H1 (cell line): ENCODE measurements at regions not wholly inside any gene's neighbourhood (a gene's known extent, or its start where the extent isn't known, plus 50 kb on each side); places are given as distances from the start of the nearest gene placed in this dataset.
"Not testable (repeated sequence)": the region's sequence is repeated elsewhere in the genome, so short reads cannot be mapped to it uniquely, and the experiment has no call there.

Experiments
- CTCF ChIA-PET: fragments of 300-600 bp; sonication (Branson Sonifier 250); formaldehyde crosslinking; loops from one replicate; lab custom pipeline; 2021; ENCODE audit not compliant: partially characterized antibody; lab: Charles Lee
- POLR2A ChIA-PET: fragments of 300-600 bp; sonication (Branson Sonifier 250); formaldehyde crosslinking; loops from one replicate; lab custom pipeline; 2021; ENCODE audit warnings: inconsistent platforms; ENCODE audit not compliant: partially characterized antibody; lab: Charles Lee
- DNase-seq, 2 experiments: peaks; one replicate each; pipeline versions ENCODE4 v3.0.0 to v3.0.0-alpha.2; 2010 to 2022; ENCODE audit warnings: low spot score in 2 of 2, low read depth in 1 of 2, mixed read lengths in 1 of 2
- FAIRE-seq: peaks from 2 replicates; lab custom pipeline; 2011; peaks lifted over from hg19 to GRCh38; lab: Jason Lieb, UNC
- H2AFZ ChIP-seq: 2 replicates; pipeline ENCODE4 v1.8.1; 2012; ENCODE audit warnings: low read length, inconsistent platforms
- H2AK5ac ChIP-seq: 2 replicates; pipeline ENCODE4 v1.6.1; 2013; ENCODE audit warnings: low read depth, low read length
- H2BK120ac ChIP-seq: replicated peaks from 2 replicates; pipeline ENCODE3; 2013; ENCODE audit warnings: low read depth, low read length, inconsistent platforms
- H2BK12ac ChIP-seq: 2 replicates; pipeline ENCODE4 v1.6.1; 2013; ENCODE audit warnings: low read depth, low read length
- H2BK15ac ChIP-seq: 2 replicates; pipeline ENCODE4 v1.6.1; 2013; ENCODE audit warnings: low read length
- H2BK20ac ChIP-seq: 2 replicates; pipeline ENCODE4 v1.6.1; 2013; ENCODE audit warnings: low read length
- H2BK5ac ChIP-seq: 2 replicates; pipeline ENCODE4 v1.6.1; 2013; ENCODE audit warnings: low read depth, low read length
- H3K14ac ChIP-seq: 2 replicates; pipeline ENCODE4 v1.6.1; 2013; ENCODE audit warnings: inconsistent platforms; ENCODE audit not compliant: insufficient read length
- H3K18ac ChIP-seq: 2 replicates; pipeline ENCODE4 v1.6.1; 2013; ENCODE audit warnings: low read length; ENCODE audit errors: extremely low read depth
- H3K23ac ChIP-seq: 2 replicates; pipeline ENCODE4 v1.6.1; 2013; ENCODE audit warnings: inconsistent platforms; ENCODE audit not compliant: insufficient read length
- H3K23me2 ChIP-seq: 2 replicates; pipeline ENCODE4 v1.6.1; 2013; ENCODE audit warnings: low read depth, low read length
- H3K27ac ChIP-seq: 2 replicates; pipeline ENCODE4 v1.6.1; 2011; ENCODE audit warnings: low read depth, low read length, inconsistent platforms
- H3K27me3 ChIP-seq, 4 experiments: replicated peaks in 1 of 4; 1 replicate in 1 of 4; 2 replicates in 3 of 4; pipeline versions ENCODE4 v1.6.1 to v1.8.1; 2011 to 2013; ENCODE audit warnings: low read length in 3 of 4, mild to moderate bottlenecking in 3 of 4, inconsistent platforms in 2 of 4, mixed read lengths in 2 of 4, moderate library complexity in 1 of 4; ENCODE audit not compliant: control insufficient read depth in 3 of 4, insufficient read depth in 3 of 4; ENCODE audit errors: extremely low read depth in 1 of 4
- H3K36me3 ChIP-seq, 4 experiments: 2 replicates each; pipeline versions ENCODE4 v1.6.1 to v1.8.1; 2011 to 2013; ENCODE audit warnings: mild to moderate bottlenecking in 4 of 4, low read length in 3 of 4, moderate library complexity in 2 of 4, control low read depth in 1 of 4, inconsistent platforms in 1 of 4; ENCODE audit not compliant: insufficient read depth in 4 of 4, control insufficient read depth in 2 of 4
- H3K4ac ChIP-seq: replicated peaks from 2 replicates; pipeline ENCODE3; 2013; ENCODE audit warnings: low read length, low read depth, mixed read lengths, inconsistent platforms; ENCODE audit not compliant: insufficient read length
- H3K4me1 ChIP-seq, 4 experiments: replicated peaks in 1 of 4; 1 replicate in 1 of 4; 2 replicates in 3 of 4; pipeline versions ENCODE4 v1.6.1 to v1.8.1; 2011 to 2013; ENCODE audit warnings: low read length in 3 of 4, inconsistent platforms in 2 of 4, mixed read lengths in 1 of 4; ENCODE audit not compliant: insufficient read depth in 4 of 4, control insufficient read depth in 3 of 4
- H3K4me2 ChIP-seq, 2 experiments: 2 replicates each; pipeline versions ENCODE4 v1.6.1 to v1.8.1; 2011 to 2013; ENCODE audit warnings: low read depth in 2 of 2, low read length in 2 of 2, control low read depth in 1 of 2, inconsistent platforms in 1 of 2, mild to moderate bottlenecking in 1 of 2; ENCODE audit not compliant: insufficient read depth in 1 of 2
- H3K4me3 ChIP-seq, 4 experiments: fragments of 200-600, 300-600 bp in 1 of 4; sonication (generic), shearing (Covaris generic), sonication (Bioruptor Twin) in 1 of 4; 2 replicates each; pipeline versions ENCODE4 v1.5.1 to v1.8.1; 2011 to 2016; ENCODE audit warnings: low read length in 4 of 4, low read depth in 3 of 4, control low read depth in 2 of 4, inconsistent platforms in 2 of 4, mild to moderate bottlenecking in 2 of 4, mixed read lengths in 1 of 4, moderate library complexity in 1 of 4; ENCODE audit not compliant: insufficient read depth in 2 of 4; ENCODE audit errors: extremely low read depth in 1 of 4
- H3K56ac ChIP-seq: replicated peaks from 2 replicates; pipeline ENCODE3; 2013; ENCODE audit warnings: low read depth, mild to moderate bottlenecking, mixed read lengths, low read length, inconsistent platforms; ENCODE audit not compliant: insufficient read length
- H3K79me1 ChIP-seq: 2 replicates; pipeline ENCODE4 v1.6.1; 2013; ENCODE audit warnings: low read depth, low read length, control low read depth
- H3K79me2 ChIP-seq, 2 experiments: 2 replicates each; pipeline versions ENCODE4 v1.6.1 to v1.8.1; 2012 to 2013; ENCODE audit warnings: low read length in 2 of 2, mild to moderate bottlenecking in 2 of 2, inconsistent platforms in 1 of 2; ENCODE audit not compliant: insufficient read depth in 2 of 2, control insufficient read depth in 1 of 2
- H3K9ac ChIP-seq, 4 experiments: replicated peaks in 1 of 4; 1 replicate in 1 of 4; 2 replicates in 3 of 4; pipeline versions ENCODE4 v1.6.1 to v1.8.1; 2011 to 2013; ENCODE audit warnings: low read depth in 3 of 4, low read length in 3 of 4, control low read depth in 2 of 4, mild to moderate bottlenecking in 2 of 4, moderate library complexity in 2 of 4, inconsistent platforms in 1 of 4; ENCODE audit errors: extremely low read depth in 1 of 4
- H3K9me3 ChIP-seq, 2 experiments: 2 replicates each; pipeline versions ENCODE4 v1.6.1 to v1.8.1; 2012 to 2013; ENCODE audit warnings: mild to moderate bottlenecking in 2 of 2, moderate library complexity in 2 of 2, control low read depth in 1 of 2, inconsistent platforms in 1 of 2, low read depth in 1 of 2, low read length in 1 of 2, mixed read lengths in 1 of 2; ENCODE audit not compliant: insufficient read depth in 2 of 2
- H4K20me1 ChIP-seq, 2 experiments: replicated peaks in 1 of 2; 2 replicates each; pipeline versions ENCODE3 to v1.8.1; 2011 to 2013; ENCODE audit warnings: inconsistent platforms in 2 of 2, low read length in 2 of 2, mild to moderate bottlenecking in 1 of 2; ENCODE audit not compliant: insufficient read depth in 2 of 2, control insufficient read depth in 1 of 2
- H4K5ac ChIP-seq: 2 replicates; pipeline ENCODE4 v1.6.1; 2013; ENCODE audit warnings: low read length, low read depth, mixed read lengths, inconsistent platforms; ENCODE audit not compliant: insufficient read length
- H4K8ac ChIP-seq: 2 replicates; pipeline ENCODE4 v1.8.0; 2013; ENCODE audit warnings: mild to moderate bottlenecking, moderate library complexity, low read length, inconsistent platforms; ENCODE audit not compliant: insufficient read depth; ENCODE audit errors: extremely low read depth
- H4K91ac ChIP-seq: replicated peaks from 2 replicates; pipeline ENCODE3; 2013; ENCODE audit warnings: low read length, mixed read lengths, inconsistent platforms; ENCODE audit not compliant: insufficient read length
- WGBS, 2 experiments: shearing (Covaris generic) in 1 of 2; methylation state at CpG; one replicate each; pipeline versions ENCODE4 v1.1.6 to v1.1.7; 2013 to 2015; ENCODE audit warnings: low lambda C conversion rate in 2 of 2, mixed read lengths in 2 of 2, inconsistent platforms in 1 of 2, low coverage in 1 of 2, missing lambda C conversion rate in 1 of 2; ENCODE audit not compliant: insufficient replicate concordance in 2 of 2, insufficient coverage in 1 of 2, insufficient read length in 1 of 2; ENCODE audit errors: extremely low coverage in 1 of 2, missing lambda C conversion rate in 1 of 2; 5-methylcytosine and 5-hydroxymethylcytosine counted together

DNA sequence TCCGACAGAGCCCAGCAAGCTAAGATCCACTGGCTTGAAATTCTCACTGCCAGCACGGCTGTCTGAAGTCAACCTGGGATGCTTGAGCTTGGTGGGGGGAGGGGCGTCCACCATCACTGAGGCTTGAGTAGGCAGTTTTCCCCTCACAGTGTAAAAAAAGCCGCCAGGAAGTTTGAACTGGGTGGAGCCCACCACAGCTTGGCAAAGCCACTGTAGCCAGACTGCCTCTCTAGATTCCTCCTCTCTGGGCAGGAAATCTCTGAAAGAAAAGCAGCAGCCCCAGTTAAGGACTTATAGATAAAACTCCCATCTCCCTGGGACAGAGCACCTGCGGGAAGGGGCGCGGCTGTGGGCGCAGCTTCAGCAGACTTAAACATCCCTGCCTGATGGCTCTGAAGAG, 68.7 kb upstream of the LIPC start:
- H3K4me3 ChIP-seq, H3K9ac ChIP-seq, H4K5ac ChIP-seq, H2AFZ ChIP-seq, H3K4ac ChIP-seq, H2AK5ac ChIP-seq, H4K91ac ChIP-seq, H3K18ac ChIP-seq, H3K79me1 ChIP-seq, H3K9me3 ChIP-seq, FAIRE-seq, DNase-seq, H3K14ac ChIP-seq, H2BK120ac ChIP-seq, H2BK20ac ChIP-seq, H4K20me1 ChIP-seq, H3K23me2 ChIP-seq, H3K23ac ChIP-seq, H2BK15ac ChIP-seq, H2BK12ac ChIP-seq, H3K56ac ChIP-seq, H3K4me1 ChIP-seq, H3K79me2 ChIP-seq, H3K27ac ChIP-seq, H2BK5ac ChIP-seq, H3K27me3 ChIP-seq, H3K36me3 ChIP-seq, H3K4me2 ChIP-seq, H4K8ac ChIP-seq: not testable (repeated sequence)
- ChIA-PET CTCF (interaction anchor here (0.9 to 1.3 kb wide), 2 partner anchors 21 to 77 kb away, joined by 3 to 4 read pairs; no protein-coding TSS in a partner anchor), POLR2A (interaction anchor here (1.6 kb wide), 1 partner anchor 17 kb away, joined by 3 read pairs; no protein-coding TSS in a partner anchor)
- WGBS, 2 experiments = 89% methylated on average over 8 of the region's 8 CpGs; no CpG with 5 or more reads in 1 of the 2 experiments

DNA sequence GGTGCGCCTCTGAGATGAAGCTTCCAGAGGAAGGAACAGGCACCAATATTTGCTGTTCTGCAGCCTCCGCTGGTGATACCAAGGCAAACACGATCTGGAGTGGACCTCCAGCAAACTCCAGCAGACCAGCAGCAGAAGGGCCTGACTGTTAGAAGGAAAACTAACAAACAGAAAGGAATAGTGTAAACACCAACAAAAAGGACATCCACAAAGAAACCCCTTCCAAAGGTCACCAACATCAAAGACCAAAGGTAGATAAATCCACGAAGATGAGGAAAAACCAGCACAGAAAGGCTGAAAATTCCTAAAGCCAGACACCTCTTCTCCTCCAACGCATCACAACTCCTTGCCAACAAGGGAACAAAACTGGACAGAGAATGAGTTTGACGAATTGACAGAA, 68.1 kb upstream of the LIPC start:
- not testable (repeated sequence) for H3K9ac ChIP-seq, H4K5ac ChIP-seq, H2AFZ ChIP-seq, H3K23me2 ChIP-seq, H3K79me1 ChIP-seq, H3K4me1 ChIP-seq, H3K4ac ChIP-seq, H3K56ac ChIP-seq, H2BK120ac ChIP-seq, FAIRE-seq, H3K14ac ChIP-seq, H3K36me3 ChIP-seq, H4K8ac ChIP-seq, H2BK5ac ChIP-seq, H2AK5ac ChIP-seq, H2BK15ac ChIP-seq, H3K18ac ChIP-seq, H3K4me3 ChIP-seq, H2BK20ac ChIP-seq, H3K23ac ChIP-seq, H3K9me3 ChIP-seq, H3K4me2 ChIP-seq, DNase-seq, H2BK12ac ChIP-seq, H3K27ac ChIP-seq, H4K91ac ChIP-seq, H4K20me1 ChIP-seq, H3K27me3 ChIP-seq, H3K79me2 ChIP-seq
- 88% methylated on average over 6 of the region's 6 CpGs; no CpG with 5 or more reads in 1 of the 2 experiments for WGBS, 2 experiments
- POLR2A ChIA-PET = interaction anchor here (1.6 kb wide), 1 partner anchor 18 kb away, joined by 3 read pairs; no protein-coding TSS in a partner anchor
- CTCF ChIA-PET = interaction anchor here (0.9 kb wide), 1 partner anchor 77 kb away, joined by 3 read pairs; no protein-coding TSS in a partner anchor
